Gastroesophageal sphincter (tissue), 3 donors: ENCODE measurements at regions not wholly inside any gene's neighbourhood (a gene's known extent, or its start where the extent isn't known, plus 50 kb on each side); places are given as distances from the start of the nearest gene placed in this dataset.

ENCODE experiments used
- POLR2A ChIP-seq, 2 donors: fragments of 450-650 bp; IDR thresholded peaks; one replicate each; pipeline ENCODE4 v1.6.1; 2017; ENCODE audit warnings: antibody characterized with exemption in 2 of 2, mild to moderate bottlenecking in 2 of 2, moderate library complexity in 1 of 2
- TF ChIP-seq, protein P1 (sequence below), 4 experiments: fragments of 200-600 bp in 2 of 4; fragments of 450-650 bp in 2 of 4; sonication (generic) in 1 of 4; IDR thresholded peaks; one replicate each; pipeline ENCODE4 v1.5.1; 2017 to 2019; ENCODE audit warnings: antibody characterized with exemption in 4 of 4, mild to moderate bottlenecking in 2 of 4, moderate library complexity in 2 of 4

DNA sequence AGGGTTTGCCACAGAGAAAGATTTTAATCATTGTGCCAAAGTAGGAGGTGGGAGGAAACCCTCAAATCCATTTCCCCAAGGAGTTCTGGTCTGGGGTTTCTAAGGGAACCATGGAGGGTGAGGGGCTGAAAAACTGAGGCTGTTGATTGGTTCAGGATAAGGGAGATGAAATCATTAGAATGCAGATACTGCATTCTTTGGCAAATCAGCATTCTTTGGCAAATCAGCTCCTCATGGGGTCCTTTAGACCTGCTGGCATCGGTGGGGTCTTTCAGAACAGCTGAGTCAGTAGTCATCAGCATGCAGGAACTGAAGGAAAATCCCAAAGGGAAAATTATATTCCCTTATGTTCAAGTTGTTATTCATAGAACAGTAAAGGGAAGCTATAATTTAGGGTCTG is 585.5 kb downstream of the ISL1 start:
- TF ChIP-seq, protein P1, sequence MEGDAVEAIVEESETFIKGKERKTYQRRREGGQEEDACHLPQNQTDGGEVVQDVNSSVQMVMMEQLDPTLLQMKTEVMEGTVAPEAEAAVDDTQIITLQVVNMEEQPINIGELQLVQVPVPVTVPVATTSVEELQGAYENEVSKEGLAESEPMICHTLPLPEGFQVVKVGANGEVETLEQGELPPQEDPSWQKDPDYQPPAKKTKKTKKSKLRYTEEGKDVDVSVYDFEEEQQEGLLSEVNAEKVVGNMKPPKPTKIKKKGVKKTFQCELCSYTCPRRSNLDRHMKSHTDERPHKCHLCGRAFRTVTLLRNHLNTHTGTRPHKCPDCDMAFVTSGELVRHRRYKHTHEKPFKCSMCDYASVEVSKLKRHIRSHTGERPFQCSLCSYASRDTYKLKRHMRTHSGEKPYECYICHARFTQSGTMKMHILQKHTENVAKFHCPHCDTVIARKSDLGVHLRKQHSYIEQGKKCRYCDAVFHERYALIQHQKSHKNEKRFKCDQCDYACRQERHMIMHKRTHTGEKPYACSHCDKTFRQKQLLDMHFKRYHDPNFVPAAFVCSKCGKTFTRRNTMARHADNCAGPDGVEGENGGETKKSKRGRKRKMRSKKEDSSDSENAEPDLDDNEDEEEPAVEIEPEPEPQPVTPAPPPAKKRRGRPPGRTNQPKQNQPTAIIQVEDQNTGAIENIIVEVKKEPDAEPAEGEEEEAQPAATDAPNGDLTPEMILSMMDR (IDR thresholded peaks at IDR 0.05), result no peak
- no peak for TF ChIP-seq POLR2A (IDR thresholded peaks at IDR 0.05)
